ENCODE measurements at regions not wholly inside any gene's neighbourhood (a gene's known extent, or its start where the extent isn't known, plus 50 kb on each side); places are given as distances from the start of the nearest gene placed in this dataset.

DNA sequence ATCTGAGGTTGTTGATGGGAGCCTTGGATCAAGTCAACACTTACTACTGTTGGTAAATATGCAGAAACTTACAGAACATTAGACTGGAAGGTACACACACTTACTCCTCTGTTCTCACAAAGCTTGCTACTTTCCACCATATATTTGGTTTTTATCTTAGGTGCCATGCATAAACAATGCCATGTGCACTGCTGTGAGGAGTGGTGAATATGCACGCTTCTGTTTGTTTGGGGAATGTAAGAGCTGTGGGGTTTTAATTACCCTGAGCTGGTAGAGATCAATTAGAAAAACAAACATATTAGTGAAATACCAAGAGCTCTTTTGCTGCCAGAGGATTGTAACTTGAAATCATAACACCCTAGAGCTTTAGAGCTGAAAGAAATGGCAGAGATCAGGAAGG is 79.8 kb upstream of the ARID5B start:
- no peak for TF ChIP-seq GATA2 (IDR thresholded peaks at IDR 0.05; ENCODE audit: low read depth, low read length)
- no peak for TF ChIP-seq GATA3 (IDR thresholded peaks at IDR 0.05; ENCODE audit: low read depth, low read length)

Data from SH-SY5Y (cell line).